HEK293T (cell line): ENCODE measurements at regions not wholly inside any gene's neighbourhood (a gene's known extent, or its start where the extent isn't known, plus 50 kb on each side); places are given as distances from the start of the nearest gene placed in this dataset.
A peak's percentile ranks its signal among the peaks of the same experiment; 100 is the strongest.
"Not testable (repeated sequence)": the region's sequence is repeated elsewhere in the genome, so short reads cannot be mapped to it uniquely, and the experiment has no call there.

Experiments
- CTCF ChIA-PET: fragments of 350-600 bp; formaldehyde crosslinking; extraction: SDS; loops from one replicate; lab custom pipeline; 2021; ENCODE audit warnings: antibody characterized with exemption, inconsistent platforms; lab: Yijun Ruan, JAX
- POLR2A ChIA-PET: fragments of 350-600 bp; formaldehyde crosslinking; extraction: SDS; loops from one replicate; lab custom pipeline; 2020; ENCODE audit warnings: antibody characterized with exemption, inconsistent platforms; lab: Yijun Ruan, JAX
- DNase-seq: peaks from one replicate; pipeline ENCODE4 v3.0.0; 2012; ENCODE audit warnings: mixed read lengths; ENCODE audit errors: extremely low spot score
- ARNT ChIP-seq: fragments of 450-650 bp; IDR thresholded peaks from 2 replicates; pipeline ENCODE4 v1.6.1; 2017; ENCODE audit warnings: mild to moderate bottlenecking
- BHLHE40 ChIP-seq: fragments of 450-650 bp; IDR thresholded peaks from 2 replicates; pipeline ENCODE4 v1.6.1; 2016; ENCODE audit warnings: mild to moderate bottlenecking, moderate library complexity, borderline replicate concordance
- CTBP1 ChIP-seq: fragments of 450-650 bp; IDR thresholded peaks from 2 replicates; pipeline ENCODE4 v1.6.1; 2016; ENCODE audit warnings: borderline replicate concordance
- ELF4 ChIP-seq: fragments of 450-650 bp; IDR thresholded peaks from 2 replicates; pipeline ENCODE4 v1.6.1; 2017; ENCODE audit warnings: antibody characterized with exemption
- FOXA1 ChIP-seq: fragments of 450-650 bp; IDR thresholded peaks from 2 replicates; pipeline ENCODE4 v1.6.1; 2016; ENCODE audit warnings: mild to moderate bottlenecking
- FOXK2 ChIP-seq: fragments of 450-650 bp; IDR thresholded peaks from 2 replicates; pipeline ENCODE4 v1.6.1; 2016; ENCODE audit warnings: mild to moderate bottlenecking
- FOXM1 ChIP-seq: fragments of 450-650 bp; IDR thresholded peaks from 2 replicates; pipeline ENCODE4 v1.6.1; 2017; ENCODE audit warnings: mild to moderate bottlenecking, borderline replicate concordance
- HDGF ChIP-seq: fragments of 450-650 bp; IDR thresholded peaks from 2 replicates; pipeline ENCODE4 v1.6.1; 2017; ENCODE audit warnings: antibody characterized with exemption, borderline replicate concordance
- L3MBTL2 ChIP-seq: fragments of 450-650 bp; conservative IDR thresholded peaks from 2 replicates; pipeline ENCODE4 v1.6.1; 2016; ENCODE audit warnings: mild to moderate bottlenecking
- LEF1 ChIP-seq: fragments of 450-650 bp; IDR thresholded peaks from 2 replicates; pipeline ENCODE4 v1.6.1; 2017; ENCODE audit warnings: mild to moderate bottlenecking, borderline replicate concordance
- NFRKB ChIP-seq: fragments of 450-650 bp; IDR thresholded peaks from 2 replicates; pipeline ENCODE4 v1.6.1; 2016; ENCODE audit warnings: mild to moderate bottlenecking, moderate library complexity
- PKNOX1 ChIP-seq: fragments of 450-650 bp; IDR thresholded peaks from 2 replicates; pipeline ENCODE4 v1.6.1; 2016
- SP1 ChIP-seq: fragments of 450-650 bp; IDR thresholded peaks from 2 replicates; pipeline ENCODE4 v1.6.1; 2017
- SUZ12 ChIP-seq: fragments of 450-650 bp; IDR thresholded peaks from 2 replicates; pipeline ENCODE4 v1.6.1; 2016; ENCODE audit warnings: mild to moderate bottlenecking
- TARDBP ChIP-seq: fragments of 450-650 bp; IDR thresholded peaks from 2 replicates; pipeline ENCODE4 v1.6.1; 2016
- ZNF384 ChIP-seq: fragments of 450-650 bp; IDR thresholded peaks from 2 replicates; pipeline ENCODE4 v1.6.1; 2016

GRCh38 chr1:80534606-80535360, 1266.0 kb upstream of the ADGRL2 start:
- CTCF ChIA-PET: interaction anchor here (0.6 kb wide), 1 partner anchor 1588 kb away, joined by 3 read pairs; no protein-coding TSS in a partner anchor
- no peak for TF ChIP-seq ELF4
- no peak for TF ChIP-seq NFRKB
- no peak for TF ChIP-seq FOXM1
- no peak for TF ChIP-seq SUZ12
- no peak for TF ChIP-seq HDGF
- TF ChIP-seq ARNT: no peak
- DNase-seq: peak; percentile 27
- POLR2A ChIA-PET: no interaction called here

- peak; percentile 7 for DNase-seq
- POLR2A ChIA-PET: no interaction called here
- CTCF ChIA-PET: no interaction called here
- no peak for TF ChIP-seq ARNT
- TF ChIP-seq TARDBP: no peak
- no peak for TF ChIP-seq ZNF384
- no peak for TF ChIP-seq CTBP1
- no peak for TF ChIP-seq SUZ12
These were observed 1266.9 kb upstream of the ADGRL2 start for GRCh38 chr1:80533775-80534334.

GRCh38 chr1:80533093-80533492, 1267.6 kb upstream of the ADGRL2 start:
- TF ChIP-seq LEF1: no peak
- POLR2A ChIA-PET: no interaction called here
- CTCF ChIA-PET: no interaction called here
- no peak for DNase-seq

- CTCF ChIA-PET: no interaction called here
- DNase-seq: no peak
- POLR2A ChIA-PET: no interaction called here
- TF ChIP-seq ARNT: no peak
- no peak for TF ChIP-seq FOXA1
- TF ChIP-seq LEF1: no peak
- no peak for TF ChIP-seq ELF4
- no peak for TF ChIP-seq FOXM1
- no peak for TF ChIP-seq ZNF384
- no peak for TF ChIP-seq BHLHE40
- TF ChIP-seq PKNOX1: no peak
- no peak for TF ChIP-seq SP1
- no peak for TF ChIP-seq TARDBP
- no peak for TF ChIP-seq FOXK2
These were observed 1269.6 kb upstream of the ADGRL2 start for GRCh38 chr1:80531182-80531581.

- ChIA-PET POLR2A (no interaction called here), CTCF (no interaction called here)
- TF ChIP-seq PKNOX1 (no peak), TARDBP (no peak), FOXM1 (no peak), BHLHE40 (no peak), LEF1 (no peak), CTBP1 (no peak), HDGF (no peak), NFRKB (no peak), ELF4 (no peak), L3MBTL2 (no peak), SP1 (no peak), SUZ12 (no peak), ZNF384 (no peak), FOXA1 (no peak), ARNT (no peak)
- no peak for DNase-seq
These were observed 1271.2 kb upstream of the ADGRL2 start for GRCh38 chr1:80529546-80529945.

DNA sequence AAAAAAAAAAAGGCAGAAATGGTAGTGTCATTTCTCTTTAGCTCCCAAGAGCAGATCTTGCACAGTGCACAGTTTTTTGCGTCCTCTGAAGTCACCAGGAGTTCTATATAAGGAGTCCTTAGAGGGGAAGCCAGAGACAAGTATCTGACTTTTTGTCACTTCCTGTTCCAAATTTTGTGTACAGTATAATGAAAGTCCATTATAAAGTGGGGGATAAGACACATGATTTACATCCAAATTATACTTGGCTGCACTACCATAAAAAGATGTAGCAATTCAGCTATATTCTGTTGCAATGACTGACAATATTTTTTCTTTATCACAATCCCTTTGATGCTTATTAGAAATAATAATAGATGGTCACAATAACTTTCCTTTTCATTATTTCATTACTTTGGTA, 1276.9 kb upstream of the ADGRL2 start:
- ChIA-PET CTCF (no interaction called here), POLR2A (no interaction called here)
- DNase-seq: no peak
- TF ChIP-seq PKNOX1 (no peak), CTBP1 (no peak), ARNT (no peak), SP1 (no peak), TARDBP (no peak), L3MBTL2 (no peak), ELF4 (no peak), FOXK2 (no peak), SUZ12 (no peak), BHLHE40 (no peak), FOXM1 (no peak), FOXA1 (no peak), ZNF384 (no peak), HDGF (no peak), LEF1 (no peak), NFRKB (no peak)

DNA sequence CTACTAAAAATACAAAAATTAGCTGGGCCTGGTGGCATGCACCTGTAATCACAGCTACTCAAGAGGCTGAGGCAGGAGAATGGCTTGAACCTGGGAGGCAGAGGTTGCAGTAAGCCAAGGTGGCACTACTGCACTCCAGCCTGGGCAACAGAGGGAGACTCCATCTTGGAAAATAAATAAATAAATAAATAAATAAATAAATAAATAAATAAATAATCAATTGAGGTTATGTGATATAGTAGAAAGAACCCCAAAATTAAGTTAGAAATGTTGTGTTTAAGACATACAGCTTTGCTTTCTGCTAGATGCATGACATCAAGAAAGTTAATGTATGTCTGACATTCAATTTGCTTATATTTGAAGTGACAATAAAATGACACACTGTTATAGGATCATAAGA, 1277.7 kb upstream of the ADGRL2 start:
- POLR2A ChIA-PET, DNase-seq, CTCF ChIA-PET: not testable (repeated sequence)
